HEK293 (cell line): ENCODE measurements at regions not wholly inside any gene's neighbourhood (a gene's known extent, or its start where the extent isn't known, plus 50 kb on each side); places are given as distances from the start of the nearest gene placed in this dataset.

ENCODE experiments used
- CTCF ChIA-PET: fragments of 350-600 bp; formaldehyde crosslinking; extraction: SDS; loops from one replicate; lab custom pipeline; 2021; ENCODE audit warnings: antibody characterized with exemption; lab: Yijun Ruan, JAX
- POLR2A ChIA-PET: fragments of 300-600 bp; formaldehyde crosslinking; extraction: SDS; loops from one replicate; lab custom pipeline; 2020; ENCODE audit warnings: antibody characterized with exemption, inconsistent platforms; lab: Yijun Ruan, JAX
- H3K27ac ChIP-seq: fragments of 200-500 bp; sonication (Bioruptor generic); 2 replicates; pipeline ENCODE4 v1.5.1; 2014; ENCODE audit warnings: low read depth, low read length, control low read depth, inconsistent platforms; ENCODE audit errors: extremely low read depth
- H3K36me3 ChIP-seq, 2 experiments: fragments of 200-500 bp in 1 of 2; sonication (Bioruptor generic) in 1 of 2; 1 replicate in 1 of 2; 2 replicates in 1 of 2; pipeline ENCODE4 v1.5.1; 2014 to 2017; ENCODE audit warnings: inconsistent platforms in 2 of 2, low read length in 2 of 2; ENCODE audit not compliant: control insufficient read depth in 2 of 2, insufficient read depth in 1 of 2
- H3K4me1 ChIP-seq: fragments of 200-500 bp; sonication (Bioruptor generic); 2 replicates; pipeline ENCODE4 v1.5.1; 2014; ENCODE audit warnings: mild to moderate bottlenecking, low read length, inconsistent platforms; ENCODE audit not compliant: control insufficient read depth, insufficient read depth
- H3K4me3 ChIP-seq: 2 replicates; pipeline ENCODE4 v1.5.1; 2011; ENCODE audit warnings: low read depth, mild to moderate bottlenecking, control low read depth, low read length, moderate library complexity
- H3K9me3 ChIP-seq: fragments of 200-500 bp; sonication (Bioruptor generic); 2 replicates; pipeline ENCODE4 v1.5.1; 2014; ENCODE audit warnings: low read depth, low read length, inconsistent platforms; ENCODE audit not compliant: control insufficient read depth, insufficient read depth
- IKZF3 ChIP-seq: fragments of 450-650 bp; IDR thresholded peaks from 2 replicates; pipeline ENCODE4 v1.5.0; 2018; ENCODE audit warnings: missing biosample characterization, mild to moderate bottlenecking, missing genetic modification characterization, moderate library complexity
- KLF10 ChIP-seq: fragments of 450-650 bp; IDR thresholded peaks from 2 replicates; pipeline ENCODE4 v1.5.1; 2018; ENCODE audit warnings: missing biosample characterization, mild to moderate bottlenecking, missing genetic modification characterization
- OVOL3 ChIP-seq: fragments of 450-650 bp; formaldehyde crosslinking; IDR thresholded peaks from 2 replicates; pipeline ENCODE4 v1.5.1; 2016; ENCODE audit warnings: missing biosample characterization, missing genetic modification characterization
- SP3 ChIP-seq: fragments of 450-650 bp; formaldehyde crosslinking; IDR thresholded peaks from 2 replicates; pipeline ENCODE4 v1.5.1; 2016; ENCODE audit warnings: missing biosample characterization, missing genetic modification characterization
- WT1 ChIP-seq: fragments of 450-650 bp; formaldehyde crosslinking; IDR thresholded peaks from 2 replicates; pipeline ENCODE4 v1.5.1; 2016; ENCODE audit warnings: missing biosample characterization, missing genetic modification characterization
- ZBTB1 ChIP-seq: fragments of 450-650 bp; formaldehyde crosslinking; IDR thresholded peaks from 2 replicates; pipeline ENCODE4 v1.5.1; 2016; ENCODE audit warnings: missing biosample characterization, missing genetic modification characterization
- ZBTB20 ChIP-seq: fragments of 450-650 bp; formaldehyde crosslinking; IDR thresholded peaks from 2 replicates; pipeline ENCODE4 v1.5.1; 2016; ENCODE audit warnings: missing biosample characterization, missing genetic modification characterization
- ZEB2 ChIP-seq: fragments of 450-650 bp; formaldehyde crosslinking; IDR thresholded peaks from 2 replicates; pipeline ENCODE4 v1.5.1; 2016; ENCODE audit warnings: missing biosample characterization, missing genetic modification characterization
- ZFP3 ChIP-seq: fragments of 450-650 bp; formaldehyde crosslinking; IDR thresholded peaks from 2 replicates; pipeline ENCODE4 v1.5.1; 2016; ENCODE audit warnings: low read depth, missing biosample characterization, missing genetic modification characterization
- ZNF112 ChIP-seq: fragments of 450-650 bp; formaldehyde crosslinking; IDR thresholded peaks from 2 replicates; pipeline ENCODE4 v1.5.0; 2017; ENCODE audit warnings: missing biosample characterization, missing genetic modification characterization
- ZNF140 ChIP-seq: fragments of 450-650 bp; formaldehyde crosslinking; IDR thresholded peaks from 2 replicates; pipeline ENCODE4 v1.5.1; 2016; ENCODE audit warnings: missing biosample characterization, missing genetic modification characterization
- ZNF202 ChIP-seq: fragments of 450-650 bp; formaldehyde crosslinking; IDR thresholded peaks from 2 replicates; pipeline ENCODE4 v1.5.1; 2016; ENCODE audit warnings: missing biosample characterization, missing genetic modification characterization, borderline replicate concordance
- ZNF221 ChIP-seq: fragments of 450-650 bp; formaldehyde crosslinking; IDR thresholded peaks from 2 replicates; pipeline ENCODE4 v1.5.1; 2017; ENCODE audit warnings: missing biosample characterization, missing genetic modification characterization, borderline replicate concordance
- ZNF341 ChIP-seq: fragments of 450-650 bp; formaldehyde crosslinking; IDR thresholded peaks from 2 replicates; pipeline ENCODE4; 2016; ENCODE audit warnings: low read depth, missing biosample characterization, missing genetic modification characterization
- ZNF37A ChIP-seq: fragments of 450-650 bp; IDR thresholded peaks from 2 replicates; pipeline ENCODE4 v1.5.1; 2018; ENCODE audit warnings: missing biosample characterization, missing genetic modification characterization
- ZNF391 ChIP-seq: fragments of 450-650 bp; formaldehyde crosslinking; IDR thresholded peaks from 2 replicates; pipeline ENCODE4 v1.5.1; 2016; ENCODE audit warnings: low read depth, missing biosample characterization, missing genetic modification characterization, borderline replicate concordance
- ZNF529 ChIP-seq: fragments of 450-650 bp; formaldehyde crosslinking; IDR thresholded peaks from 2 replicates; pipeline ENCODE4 v1.5.1; 2017; ENCODE audit warnings: missing genetic modification characterization, missing biosample characterization; ENCODE audit not compliant: insufficient replicate concordance
- ZNF571 ChIP-seq: fragments of 450-650 bp; formaldehyde crosslinking; IDR thresholded peaks from 2 replicates; pipeline ENCODE4 v1.5.0; 2017; ENCODE audit warnings: missing biosample characterization, missing genetic modification characterization
- ZNF624 ChIP-seq: fragments of 450-650 bp; formaldehyde crosslinking; IDR thresholded peaks from 2 replicates; pipeline ENCODE4 v1.5.1; 2017; ENCODE audit warnings: missing biosample characterization, missing genetic modification characterization
- ZNF791 ChIP-seq: fragments of 450-650 bp; formaldehyde crosslinking; IDR thresholded peaks from 2 replicates; pipeline ENCODE4 v1.5.1; 2016; ENCODE audit warnings: missing biosample characterization, missing genetic modification characterization
- ZNF843 ChIP-seq: fragments of 450-650 bp; formaldehyde crosslinking; IDR thresholded peaks from 2 replicates; pipeline ENCODE4 v1.5.1; 2016; ENCODE audit warnings: missing biosample characterization, missing genetic modification characterization
- ZSCAN30 ChIP-seq: fragments of 450-650 bp; IDR thresholded peaks from 2 replicates; pipeline ENCODE4 v1.5.1; 2018; ENCODE audit warnings: missing biosample characterization, mild to moderate bottlenecking, missing genetic modification characterization, moderate library complexity
- TF ChIP-seq, protein P1 (sequence below): fragments of 450-650 bp; formaldehyde crosslinking; IDR thresholded peaks from 2 replicates; pipeline ENCODE4 v1.5.1; 2016; ENCODE audit warnings: missing biosample characterization, missing genetic modification characterization
- TF ChIP-seq, protein P2 (sequence below): fragments of 450-650 bp; formaldehyde crosslinking; IDR thresholded peaks from 2 replicates; pipeline ENCODE4 v1.5.1; 2016; ENCODE audit warnings: missing biosample characterization, missing genetic modification characterization
- TF ChIP-seq, protein P3 (sequence below): fragments of 450-650 bp; formaldehyde crosslinking; IDR thresholded peaks from 2 replicates; pipeline ENCODE4 v1.5.1; 2017; ENCODE audit warnings: missing biosample characterization, missing genetic modification characterization
- TF ChIP-seq, protein P4 (sequence below): fragments of 450-650 bp; formaldehyde crosslinking; IDR thresholded peaks from 2 replicates; pipeline ENCODE4 v1.5.1; 2016; ENCODE audit warnings: missing biosample characterization, missing genetic modification characterization
- TF ChIP-seq, protein P5 (sequence below): fragments of 450-650 bp; formaldehyde crosslinking; IDR thresholded peaks from 2 replicates; pipeline ENCODE4 v1.5.1; 2016; ENCODE audit warnings: missing biosample characterization, missing genetic modification characterization

DNA sequence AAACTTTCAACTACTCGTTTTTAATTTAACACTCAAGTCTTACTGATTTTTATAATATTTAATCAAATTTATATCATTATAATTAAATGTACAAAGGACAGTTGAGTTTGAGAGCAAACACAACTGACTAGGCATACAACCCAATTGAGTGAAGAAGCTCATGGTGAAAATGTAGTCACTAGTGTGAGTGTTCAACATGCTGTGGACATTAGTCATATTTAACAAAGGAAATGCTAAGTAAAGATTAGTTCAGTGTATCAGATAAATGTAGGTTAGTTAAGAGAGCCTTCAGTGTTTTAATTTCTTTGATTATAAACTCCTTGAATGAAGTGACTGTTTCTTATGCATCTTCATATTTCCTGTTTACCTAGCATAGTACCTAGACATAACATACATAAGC is 444.2 kb upstream of the GOLIM4 start:
- Histone ChIP-seq H3K27ac (no peak overlapping the region), H3K36me3 (no peaks in the 10 kb centered on the region), H3K9me3 (no peaks in the 10 kb centered on the region), H3K4me1 (no peaks in the 10 kb centered on the region), H3K4me3 (no peak overlapping the region)
- TF ChIP-seq ZFP3 (tag by site-specific recombination) = no peak
- no peak for TF ChIP-seq WT1 (tag by site-specific recombination)
- no peak for TF ChIP-seq OVOL3 (tag by site-specific recombination)
- no peak for TF ChIP-seq ZNF624
- no peak for TF ChIP-seq ZNF843
- TF ChIP-seq, protein P1, sequence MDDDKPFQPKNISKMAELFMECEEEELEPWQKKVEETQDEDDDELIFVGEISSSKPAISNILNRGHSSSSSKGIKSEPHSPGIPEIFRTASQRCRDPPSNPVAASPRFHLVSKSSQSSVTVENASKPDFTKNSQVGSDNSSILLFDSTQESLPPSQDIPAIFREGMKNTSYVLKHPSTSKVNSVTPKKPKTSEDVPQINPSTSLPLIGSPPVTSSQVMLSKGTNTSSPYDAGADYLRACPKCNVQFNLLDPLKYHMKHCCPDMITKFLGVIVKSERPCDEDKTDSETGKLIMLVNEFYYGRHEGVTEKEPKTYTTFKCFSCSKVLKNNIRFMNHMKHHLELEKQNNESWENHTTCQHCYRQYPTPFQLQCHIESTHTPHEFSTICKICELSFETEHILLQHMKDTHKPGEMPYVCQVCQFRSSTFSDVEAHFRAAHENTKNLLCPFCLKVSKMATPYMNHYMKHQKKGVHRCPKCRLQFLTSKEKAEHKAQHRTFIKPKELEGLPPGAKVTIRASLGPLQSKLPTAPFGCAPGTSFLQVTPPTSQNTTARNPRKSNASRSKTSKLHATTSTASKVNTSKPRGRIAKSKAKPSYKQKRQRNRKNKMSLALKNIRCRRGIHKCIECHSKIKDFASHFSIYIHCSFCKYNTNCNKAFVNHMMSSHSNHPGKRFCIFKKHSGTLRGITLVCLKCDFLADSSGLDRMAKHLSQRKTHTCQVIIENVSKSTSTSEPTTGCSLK (tag by site-specific recombination) = no peak
- TF ChIP-seq ZSCAN30 (tag by site-specific recombination) = no peak
- no peak for TF ChIP-seq ZNF221 (tag by site-specific recombination)
- TF ChIP-seq, protein P2, sequence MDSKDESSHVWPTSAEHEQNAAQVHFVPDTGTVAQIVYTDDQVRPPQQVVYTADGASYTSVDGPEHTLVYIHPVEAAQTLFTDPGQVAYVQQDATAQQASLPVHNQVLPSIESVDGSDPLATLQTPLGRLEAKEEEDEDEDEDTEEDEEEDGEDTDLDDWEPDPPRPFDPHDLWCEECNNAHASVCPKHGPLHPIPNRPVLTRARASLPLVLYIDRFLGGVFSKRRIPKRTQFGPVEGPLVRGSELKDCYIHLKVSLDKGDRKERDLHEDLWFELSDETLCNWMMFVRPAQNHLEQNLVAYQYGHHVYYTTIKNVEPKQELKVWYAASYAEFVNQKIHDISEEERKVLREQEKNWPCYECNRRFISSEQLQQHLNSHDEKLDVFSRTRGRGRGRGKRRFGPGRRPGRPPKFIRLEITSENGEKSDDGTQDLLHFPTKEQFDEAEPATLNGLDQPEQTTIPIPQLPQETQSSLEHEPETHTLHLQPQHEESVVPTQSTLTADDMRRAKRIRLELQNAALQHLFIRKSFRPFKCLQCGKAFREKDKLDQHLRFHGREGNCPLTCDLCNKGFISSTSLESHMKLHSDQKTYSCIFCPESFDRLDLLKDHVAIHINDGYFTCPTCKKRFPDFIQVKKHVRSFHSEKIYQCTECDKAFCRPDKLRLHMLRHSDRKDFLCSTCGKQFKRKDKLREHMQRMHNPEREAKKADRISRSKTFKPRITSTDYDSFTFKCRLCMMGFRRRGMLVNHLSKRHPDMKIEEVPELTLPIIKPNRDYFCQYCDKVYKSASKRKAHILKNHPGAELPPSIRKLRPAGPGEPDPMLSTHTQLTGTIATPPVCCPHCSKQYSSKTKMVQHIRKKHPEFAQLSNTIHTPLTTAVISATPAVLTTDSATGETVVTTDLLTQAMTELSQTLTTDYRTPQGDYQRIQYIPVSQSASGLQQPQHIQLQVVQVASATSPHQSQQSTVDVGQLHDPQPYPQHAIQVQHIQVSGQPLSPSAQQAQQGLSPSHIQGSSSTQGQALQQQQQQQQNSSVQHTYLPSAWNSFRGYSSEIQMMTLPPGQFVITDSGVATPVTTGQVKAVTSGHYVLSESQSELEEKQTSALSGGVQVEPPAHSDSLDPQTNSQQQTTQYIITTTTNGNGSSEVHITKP = no peak
- TF ChIP-seq SP3 (tag by site-specific recombination) = no peak
- TF ChIP-seq, protein P3, sequence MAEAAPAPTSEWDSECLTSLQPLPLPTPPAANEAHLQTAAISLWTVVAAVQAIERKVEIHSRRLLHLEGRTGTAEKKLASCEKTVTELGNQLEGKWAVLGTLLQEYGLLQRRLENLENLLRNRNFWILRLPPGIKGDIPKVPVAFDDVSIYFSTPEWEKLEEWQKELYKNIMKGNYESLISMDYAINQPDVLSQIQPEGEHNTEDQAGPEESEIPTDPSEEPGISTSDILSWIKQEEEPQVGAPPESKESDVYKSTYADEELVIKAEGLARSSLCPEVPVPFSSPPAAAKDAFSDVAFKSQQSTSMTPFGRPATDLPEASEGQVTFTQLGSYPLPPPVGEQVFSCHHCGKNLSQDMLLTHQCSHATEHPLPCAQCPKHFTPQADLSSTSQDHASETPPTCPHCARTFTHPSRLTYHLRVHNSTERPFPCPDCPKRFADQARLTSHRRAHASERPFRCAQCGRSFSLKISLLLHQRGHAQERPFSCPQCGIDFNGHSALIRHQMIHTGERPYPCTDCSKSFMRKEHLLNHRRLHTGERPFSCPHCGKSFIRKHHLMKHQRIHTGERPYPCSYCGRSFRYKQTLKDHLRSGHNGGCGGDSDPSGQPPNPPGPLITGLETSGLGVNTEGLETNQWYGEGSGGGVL (tag by site-specific recombination) = no peak
- no peak for TF ChIP-seq ZNF37A (tag by site-specific recombination)
- TF ChIP-seq ZNF140 = no peak
- TF ChIP-seq, protein P4, sequence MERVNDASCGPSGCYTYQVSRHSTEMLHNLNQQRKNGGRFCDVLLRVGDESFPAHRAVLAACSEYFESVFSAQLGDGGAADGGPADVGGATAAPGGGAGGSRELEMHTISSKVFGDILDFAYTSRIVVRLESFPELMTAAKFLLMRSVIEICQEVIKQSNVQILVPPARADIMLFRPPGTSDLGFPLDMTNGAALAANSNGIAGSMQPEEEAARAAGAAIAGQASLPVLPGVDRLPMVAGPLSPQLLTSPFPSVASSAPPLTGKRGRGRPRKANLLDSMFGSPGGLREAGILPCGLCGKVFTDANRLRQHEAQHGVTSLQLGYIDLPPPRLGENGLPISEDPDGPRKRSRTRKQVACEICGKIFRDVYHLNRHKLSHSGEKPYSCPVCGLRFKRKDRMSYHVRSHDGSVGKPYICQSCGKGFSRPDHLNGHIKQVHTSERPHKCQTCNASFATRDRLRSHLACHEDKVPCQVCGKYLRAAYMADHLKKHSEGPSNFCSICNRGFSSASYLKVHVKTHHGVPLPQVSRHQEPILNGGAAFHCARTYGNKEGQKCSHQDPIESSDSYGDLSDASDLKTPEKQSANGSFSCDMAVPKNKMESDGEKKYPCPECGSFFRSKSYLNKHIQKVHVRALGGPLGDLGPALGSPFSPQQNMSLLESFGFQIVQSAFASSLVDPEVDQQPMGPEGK (tag by site-specific recombination) = no peak
- TF ChIP-seq ZBTB1 (tag by site-specific recombination) = no peak
- TF ChIP-seq IKZF3 (tag by site-specific recombination) = no peak
- CTCF ChIA-PET = interaction anchor here (1.2 kb wide), 1 partner anchor 29 kb away, joined by 3 read pairs; no protein-coding TSS in a partner anchor
- POLR2A ChIA-PET = no interaction called here

DNA sequence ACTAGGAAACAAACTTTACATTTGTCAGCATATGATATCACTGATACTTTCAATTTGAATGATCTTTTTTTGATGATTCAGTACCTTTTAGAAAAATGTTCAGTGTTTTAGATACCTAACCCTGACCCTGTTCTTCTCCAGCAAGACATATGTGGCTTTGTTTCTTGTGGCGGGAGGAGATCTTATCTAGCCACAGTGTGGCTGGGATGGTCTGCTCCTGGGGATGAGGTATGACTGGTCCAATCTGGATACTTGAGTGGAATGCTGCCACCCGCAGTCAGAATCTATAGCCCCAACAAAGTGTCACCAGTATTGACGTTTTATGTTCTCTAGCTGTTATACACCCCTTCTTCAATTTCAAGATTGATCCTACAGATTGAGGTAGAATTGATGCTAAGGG is 439.0 kb upstream of the GOLIM4 start:
- H3K4me3 ChIP-seq = no peak overlapping the region
- POLR2A ChIA-PET = no interaction called here
- H3K9me3 ChIP-seq = no peaks in the 10 kb centered on the region
- CTCF ChIA-PET = interaction anchor here (0.6 kb wide), 1 partner anchor 172 kb away, joined by 3 read pairs; no protein-coding TSS in a partner anchor
- no peak overlapping the region for H3K27ac ChIP-seq
- H3K4me1 ChIP-seq = no peaks in the 10 kb centered on the region
- H3K36me3 ChIP-seq = no peaks in the 10 kb centered on the region
- TF ChIP-seq ZNF202 (tag by site-specific recombination) (no peak), ZNF571 (no peak), ZBTB20 (tag by site-specific recombination) (no peak), ZNF112 (tag by site-specific recombination) (no peak), KLF10 (tag by site-specific recombination) (no peak), ZNF341 (tag by site-specific recombination) (no peak), ZNF529 (tag by site-specific recombination) (no peak), ZEB2 (tag by site-specific recombination) (no peak), ZNF391 (no peak), ZNF791 (tag by site-specific recombination) (no peak)
- TF ChIP-seq, protein P5, sequence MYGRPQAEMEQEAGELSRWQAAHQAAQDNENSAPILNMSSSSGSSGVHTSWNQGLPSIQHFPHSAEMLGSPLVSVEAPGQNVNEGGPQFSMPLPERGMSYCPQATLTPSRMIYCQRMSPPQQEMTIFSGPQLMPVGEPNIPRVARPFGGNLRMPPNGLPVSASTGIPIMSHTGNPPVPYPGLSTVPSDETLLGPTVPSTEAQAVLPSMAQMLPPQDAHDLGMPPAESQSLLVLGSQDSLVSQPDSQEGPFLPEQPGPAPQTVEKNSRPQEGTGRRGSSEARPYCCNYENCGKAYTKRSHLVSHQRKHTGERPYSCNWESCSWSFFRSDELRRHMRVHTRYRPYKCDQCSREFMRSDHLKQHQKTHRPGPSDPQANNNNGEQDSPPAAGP = no peak
